ENCODE measurements at regions not wholly inside any gene's neighbourhood (a gene's known extent, or its start where the extent isn't known, plus 50 kb on each side); places are given as distances from the start of the nearest gene placed in this dataset.

- no peak overlapping the region for H3K4me3 ChIP-seq (ENCODE audit: control insufficient read depth, low read depth, low read length)
- DNase-seq (ENCODE audit: low read depth) = peak; percentile 43
- TF ChIP-seq CTCF (IDR thresholded peaks at IDR 0.05; ENCODE audit: control insufficient read depth, insufficient read depth, low read depth, low read length, missing control alignments) = no peak
Measured at GRCh38 chr3:113117511-113118234, 93.7 kb upstream of the BOC start.

GRCh38 chr3:113118336-113118735 is 93.0 kb upstream of the BOC start:
- no peak for DNase-seq (ENCODE audit: low read depth)
- no peak for TF ChIP-seq CTCF (IDR thresholded peaks at IDR 0.05; ENCODE audit: control insufficient read depth, insufficient read depth, low read depth, low read length, missing control alignments)
- H3K4me3 ChIP-seq (ENCODE audit: control insufficient read depth, low read depth, low read length) = no peak overlapping the region

GRCh38 chr3:113124256-113124830 is 87.0 kb upstream of the BOC start:
- no peak for DNase-seq (ENCODE audit: low read depth)
- H3K4me3 ChIP-seq (ENCODE audit: control insufficient read depth, low read depth, low read length) = no peak overlapping the region
- no peak for TF ChIP-seq CTCF (IDR thresholded peaks at IDR 0.05; ENCODE audit: control insufficient read depth, insufficient read depth, low read depth, low read length, missing control alignments)

GRCh38 chr3:113125951-113126350 is 85.4 kb upstream of the BOC start:
- no peak for DNase-seq (ENCODE audit: low read depth)
- H3K4me3 ChIP-seq (ENCODE audit: control insufficient read depth, low read depth, low read length) = no peak overlapping the region
- TF ChIP-seq CTCF (IDR thresholded peaks at IDR 0.05; ENCODE audit: control insufficient read depth, insufficient read depth, low read depth, low read length, missing control alignments) = no peak

- no peak for TF ChIP-seq CTCF (IDR thresholded peaks at IDR 0.05; ENCODE audit: control insufficient read depth, insufficient read depth, low read depth, low read length, missing control alignments)
- H3K4me3 ChIP-seq (ENCODE audit: control insufficient read depth, low read depth, low read length) = no peak overlapping the region
- DNase-seq (ENCODE audit: low read depth) = no peak
Measured at GRCh38 chr3:113128386-113129015, 82.9 kb upstream of the BOC start.

GRCh38 chr3:113129168-113129567 is 82.2 kb upstream of the BOC start:
- DNase-seq (ENCODE audit: low read depth) = no peak
- no peak overlapping the region for H3K4me3 ChIP-seq (ENCODE audit: control insufficient read depth, low read depth, low read length)
- TF ChIP-seq CTCF (IDR thresholded peaks at IDR 0.05; ENCODE audit: control insufficient read depth, insufficient read depth, low read depth, low read length, missing control alignments) = no peak

All from AG09309 (cell line).